ENCODE measurements at regions not wholly inside any gene's neighbourhood (a gene's known extent, or its start where the extent isn't known, plus 50 kb on each side); places are given as distances from the start of the nearest gene placed in this dataset.

- Histone ChIP-seq H2BK15ac (ENCODE audit: low read depth, low read length) (no peak overlapping the region), H4K91ac (ENCODE audit: insufficient read depth, low read depth, low read length) (no peak overlapping the region), H2BK5ac (ENCODE audit: low read depth, low read length, poor library complexity, severe bottlenecking) (no peak overlapping the region), H3K27me3 (ENCODE audit: control insufficient read depth, insufficient read depth, low read length) (no peaks in the 10 kb centered on the region; the same call in 1 of the 2 replicates), H4K20me1 (ENCODE audit: insufficient read depth, low read length) (no peaks in the 10 kb centered on the region), H3K18ac (ENCODE audit: low read depth, low read length) (no peak overlapping the region), H3K4me1 (ENCODE audit: control insufficient read depth, insufficient read depth, low read length) (no peaks in the 10 kb centered on the region), H3K27ac (ENCODE audit: insufficient read depth, low read length) (no peak overlapping the region), H3K14ac (replicated peaks; ENCODE audit: low read depth, low read length) (no peak overlapping the region), H2BK20ac (ENCODE audit: low read depth, low read length) (no peak overlapping the region), H2AFZ (replicated peaks; ENCODE audit: low read length, poor library complexity) (no peak overlapping the region), H3K36me3 (ENCODE audit: control insufficient read depth, insufficient read depth, low read length) (no peaks in the 10 kb centered on the region), H4K8ac (ENCODE audit: low read depth in 2 of 2, low read length in 2 of 2) (no peak overlapping the region), H3K56ac (ENCODE audit: extremely low read depth, insufficient read depth, low read length) (no peak overlapping the region), H3K4me3 (ENCODE audit: insufficient read depth, low read depth, low read length) (no peak overlapping the region), H4K5ac (ENCODE audit: low read depth, low read length) (no peak overlapping the region), H3K4me2 (ENCODE audit: low read depth, low read length) (no peak overlapping the region), H3K4ac (ENCODE audit: low read depth, low read length) (no peak overlapping the region), H3K79me1 (ENCODE audit: low read depth in 1 of 2, low read length in 2 of 2) (no peaks in the 10 kb centered on the region), H2AK5ac (ENCODE audit: low read depth, low read length) (no peak overlapping the region), H3K9me3 (ENCODE audit: control insufficient read depth, insufficient read depth, low read length) (no peaks in the 10 kb centered on the region), H2BK120ac (ENCODE audit: low read depth, low read length) (no peak overlapping the region), H2AK9ac (replicated peaks; ENCODE audit: low read depth, low read length, poor library complexity) (no peak overlapping the region), H3K9me1 (ENCODE audit: insufficient read depth, low read length) (no peaks in the 10 kb centered on the region), H3K23ac (ENCODE audit: low read depth, low read length) (no peak overlapping the region), H3K9ac (ENCODE audit: low read depth, low read length) (no peak overlapping the region)
- in situ Hi-C loops (cut with MboI; ENCODE audit: low sequenced_read_pairs), result no loop called here
- intact Hi-C loops (cut with micrococcal nuclease), result no loop called here
- DNase-seq, result no peak
- WGBS, 2 experiments (ENCODE audit: extremely low coverage in 2 of 2, insufficient read length in 1 of 2), result no CpG with 5 or more reads among the region's 7 CpGs
- no TSS peak for BruUV-seq (replicated peaks)
- no peak for TF ChIP-seq CHD1 (IDR thresholded peaks at IDR 0.05; ENCODE audit: low read depth, low read length)
- no peak for TF ChIP-seq USF2 (IDR thresholded peaks at IDR 0.05; ENCODE audit: low read depth, low read length)
- TF ChIP-seq CEBPB (IDR thresholded peaks at IDR 0.05; ENCODE audit: low read depth, low read length), result no peak
- TF ChIP-seq MXI1 (IDR thresholded peaks at IDR 0.05; ENCODE audit: borderline replicate concordance, low read depth, low read length), result no peak
- no peak for TF ChIP-seq FOS (IDR thresholded peaks at IDR 0.05; ENCODE audit: low read depth, low read length)
- no peak for TF ChIP-seq MAFK (IDR thresholded peaks at IDR 0.05; ENCODE audit: low read depth, low read length)
- no peak for TF ChIP-seq RFX5 (IDR thresholded peaks at IDR 0.05; ENCODE audit: low read depth, low read length)
- no peak for TF ChIP-seq NFE2L2 (IDR thresholded peaks at IDR 0.05; ENCODE audit: low read depth, low read length)
- no peak for TF ChIP-seq SMC3 (IDR thresholded peaks at IDR 0.05; ENCODE audit: low read depth, low read length)
- no peak for TF ChIP-seq MAZ (IDR thresholded peaks at IDR 0.05; ENCODE audit: borderline replicate concordance, low read depth, low read length)
- no peak for TF ChIP-seq RAD21 (IDR thresholded peaks at IDR 0.05; ENCODE audit: low read length)
- no peak for TF ChIP-seq ELK1 (IDR thresholded peaks at IDR 0.05; ENCODE audit: borderline replicate concordance, low read depth, low read length)
- TF ChIP-seq POLR2A (IDR thresholded peaks at IDR 0.05; ENCODE audit: low read depth, low read length), result no peak
- ATAC-seq (ENCODE audit: low read depth), result no peak
- dilution Hi-C loops (cut with HindIII; ENCODE audit: low sequenced_read_pairs, unreplicated experiment), result no loop called here
- ChIA-PET CTCF (no interaction called here), POLR2A (ENCODE audit: unreplicated experiment) (no interaction called here)
Observed at GRCh38 chr3:135812057-135812456, 153.5 kb upstream of the PPP2R3A start.
